ENCODE measurements at regions not wholly inside any gene's neighbourhood (a gene's known extent, or its start where the extent isn't known, plus 50 kb on each side); places are given as distances from the start of the nearest gene placed in this dataset.

DNA sequence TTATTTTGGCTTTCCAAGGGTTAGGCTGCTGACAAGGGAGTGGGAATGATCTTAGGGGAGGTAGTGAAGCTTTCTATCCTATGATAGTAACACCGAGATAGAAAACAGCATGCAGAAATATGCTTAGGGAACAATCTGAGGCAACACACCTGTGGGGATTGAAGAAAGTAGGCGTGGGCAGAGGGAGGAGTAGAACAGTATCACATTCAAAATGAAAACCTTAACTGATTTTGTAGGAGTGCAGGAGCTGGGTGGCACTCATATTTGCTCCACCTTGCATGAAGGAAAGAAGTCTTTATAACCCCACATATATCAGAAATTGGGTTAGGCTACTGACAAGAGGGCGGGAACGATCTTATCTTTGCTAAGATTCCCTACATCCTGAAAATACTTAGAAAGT lies 762.2 kb upstream of the CNTNAP5 start:
- TF ChIP-seq, protein P1, sequence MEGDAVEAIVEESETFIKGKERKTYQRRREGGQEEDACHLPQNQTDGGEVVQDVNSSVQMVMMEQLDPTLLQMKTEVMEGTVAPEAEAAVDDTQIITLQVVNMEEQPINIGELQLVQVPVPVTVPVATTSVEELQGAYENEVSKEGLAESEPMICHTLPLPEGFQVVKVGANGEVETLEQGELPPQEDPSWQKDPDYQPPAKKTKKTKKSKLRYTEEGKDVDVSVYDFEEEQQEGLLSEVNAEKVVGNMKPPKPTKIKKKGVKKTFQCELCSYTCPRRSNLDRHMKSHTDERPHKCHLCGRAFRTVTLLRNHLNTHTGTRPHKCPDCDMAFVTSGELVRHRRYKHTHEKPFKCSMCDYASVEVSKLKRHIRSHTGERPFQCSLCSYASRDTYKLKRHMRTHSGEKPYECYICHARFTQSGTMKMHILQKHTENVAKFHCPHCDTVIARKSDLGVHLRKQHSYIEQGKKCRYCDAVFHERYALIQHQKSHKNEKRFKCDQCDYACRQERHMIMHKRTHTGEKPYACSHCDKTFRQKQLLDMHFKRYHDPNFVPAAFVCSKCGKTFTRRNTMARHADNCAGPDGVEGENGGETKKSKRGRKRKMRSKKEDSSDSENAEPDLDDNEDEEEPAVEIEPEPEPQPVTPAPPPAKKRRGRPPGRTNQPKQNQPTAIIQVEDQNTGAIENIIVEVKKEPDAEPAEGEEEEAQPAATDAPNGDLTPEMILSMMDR (IDR thresholded peaks at IDR 0.05) = no peak
- no peak for DNase-seq (ENCODE audit: low spot score)
- Histone ChIP-seq H3K4me3 (no peak overlapping the region), H3K27ac (no peak overlapping the region)

- Histone ChIP-seq H3K27ac (no peak overlapping the region), H3K4me3 (no peak overlapping the region)
- DNase-seq (ENCODE audit: low spot score) = no peak
- TF ChIP-seq, protein P1 (IDR thresholded peaks at IDR 0.05) = no peak
Measured at GRCh38 chr2:123283431-123283830, 741.7 kb upstream of the CNTNAP5 start.

GRCh38 chr2:123303731-123304130 lies 721.4 kb upstream of the CNTNAP5 start:
- TF ChIP-seq, protein P1 (IDR thresholded peaks at IDR 0.05) = no peak
- H3K4me3 ChIP-seq = no peak overlapping the region
- H3K27ac ChIP-seq = no peak overlapping the region
- no peak for DNase-seq (ENCODE audit: low spot score)
